ENCODE measurements at regions not wholly inside any gene's neighbourhood (a gene's known extent, or its start where the extent isn't known, plus 50 kb on each side); places are given as distances from the start of the nearest gene placed in this dataset.

GRCh38 chr3:86731501-86731901 lies 259.4 kb downstream of the VGLL3 start:
- TF ChIP-seq RAD21 (IDR thresholded peaks at IDR 0.05; ENCODE audit: low read length) (no peak), RCOR1 (IDR thresholded peaks at IDR 0.05; ENCODE audit: insufficient replicate concordance, low read length) (no peak), CTCF (conservative IDR thresholded peaks at IDR 0.05; ENCODE audit: low read depth, low read length) (no peak), POLR2A (IDR thresholded peaks at IDR 0.05; ENCODE audit: low read depth, low read length) (no peak), MXI1 (IDR thresholded peaks at IDR 0.05; ENCODE audit: borderline replicate concordance, low read depth, low read length) (no peak), SMC3 (IDR thresholded peaks at IDR 0.05; ENCODE audit: low read depth, low read length) (no peak)
